HUES48 (cell line): ENCODE measurements at regions not wholly inside any gene's neighbourhood (a gene's known extent, or its start where the extent isn't known, plus 50 kb on each side); places are given as distances from the start of the nearest gene placed in this dataset.

ENCODE experiments used
- H3K27ac ChIP-seq: one replicate; pipeline ENCODE4 v1.7.0; 2013; ENCODE audit warnings: low read depth, low read length, inconsistent platforms
- H3K27me3 ChIP-seq: 2 replicates; pipeline ENCODE4 v1.6.1; 2013; ENCODE audit warnings: mild to moderate bottlenecking, low read length; ENCODE audit not compliant: control insufficient read depth, insufficient read depth
- H3K36me3 ChIP-seq: 2 replicates; pipeline ENCODE4 v1.6.1; 2013; ENCODE audit warnings: low read length; ENCODE audit not compliant: control insufficient read depth, insufficient read depth
- H3K4me1 ChIP-seq: 2 replicates; pipeline ENCODE4 v1.6.1; 2013; ENCODE audit warnings: mild to moderate bottlenecking, low read length; ENCODE audit not compliant: control insufficient read depth, insufficient read depth
- H3K4me3 ChIP-seq: 2 replicates; pipeline ENCODE4 v1.5.1; 2013; ENCODE audit warnings: mild to moderate bottlenecking, low read depth, low read length
- H3K9ac ChIP-seq: 2 replicates; pipeline ENCODE4 v1.6.1; 2013; ENCODE audit warnings: mild to moderate bottlenecking, low read depth, low read length, moderate library complexity
- H3K9me3 ChIP-seq: 2 replicates; pipeline ENCODE4 v1.6.1; 2013; ENCODE audit warnings: low read length; ENCODE audit not compliant: control insufficient read depth, insufficient read depth

GRCh38 chr14:98237939-98238338 is 1034.1 kb downstream of the BCL11B start:
- H3K9ac ChIP-seq = no peak overlapping the region
- H3K4me1 ChIP-seq = no peaks in the 10 kb centered on the region
- H3K4me3 ChIP-seq = no peak overlapping the region
- H3K36me3 ChIP-seq = no peaks in the 10 kb centered on the region
- H3K9me3 ChIP-seq = no peaks in the 10 kb centered on the region
- H3K27ac ChIP-seq = no peak overlapping the region
- H3K27me3 ChIP-seq = no peaks in the 10 kb centered on the region

GRCh38 chr14:98240376-98240775 is 1031.6 kb downstream of the BCL11B start:
- Histone ChIP-seq H3K27me3 (no peaks in the 10 kb centered on the region), H3K9me3 (no peaks in the 10 kb centered on the region), H3K4me3 (no peak overlapping the region), H3K36me3 (no peaks in the 10 kb centered on the region), H3K27ac (no peak overlapping the region), H3K9ac (no peak overlapping the region), H3K4me1 (no peaks in the 10 kb centered on the region)

GRCh38 chr14:98242903-98243302 is 1029.1 kb downstream of the BCL11B start:
- Histone ChIP-seq H3K9me3 (no peaks in the 10 kb centered on the region), H3K27me3 (no peaks in the 10 kb centered on the region), H3K4me3 (no peak overlapping the region), H3K4me1 (no peaks in the 10 kb centered on the region), H3K9ac (no peak overlapping the region), H3K36me3 (no peaks in the 10 kb centered on the region), H3K27ac (no peak overlapping the region)

- H3K27me3 ChIP-seq = no peaks in the 10 kb centered on the region
Measured at GRCh38 chr14:98243332-98243731, 1028.7 kb downstream of the BCL11B start.

GRCh38 chr14:98244162-98244948 is 1027.6 kb downstream of the BCL11B start:
- H3K27ac ChIP-seq = no peak overlapping the region
- H3K9me3 ChIP-seq = no peaks in the 10 kb centered on the region
- H3K4me1 ChIP-seq = no peaks in the 10 kb centered on the region
- no peaks in the 10 kb centered on the region for H3K36me3 ChIP-seq
- no peak overlapping the region for H3K9ac ChIP-seq
- no peaks in the 10 kb centered on the region for H3K27me3 ChIP-seq
- no peak overlapping the region for H3K4me3 ChIP-seq

More at GRCh38 chr14:98243332-98243731, 1028.7 kb downstream of the BCL11B start:
- no peak overlapping the region for H3K9ac ChIP-seq
- H3K9me3 ChIP-seq = no peaks in the 10 kb centered on the region
- H3K4me3 ChIP-seq = no peak overlapping the region
- H3K27ac ChIP-seq = no peak overlapping the region
- H3K36me3 ChIP-seq = no peaks in the 10 kb centered on the region
- no peaks in the 10 kb centered on the region for H3K4me1 ChIP-seq

- no peaks in the 10 kb centered on the region for H3K4me1 ChIP-seq
- H3K27ac ChIP-seq = no peak overlapping the region
- H3K36me3 ChIP-seq = no peaks in the 10 kb centered on the region
- no peaks in the 10 kb centered on the region for H3K27me3 ChIP-seq
- no peak overlapping the region for H3K9ac ChIP-seq
- H3K9me3 ChIP-seq = no peaks in the 10 kb centered on the region
- H3K4me3 ChIP-seq = no peak overlapping the region
Measured at GRCh38 chr14:98244966-98245569, 1026.9 kb downstream of the BCL11B start.

- H3K27me3 ChIP-seq = no peaks in the 10 kb centered on the region
- no peaks in the 10 kb centered on the region for H3K4me1 ChIP-seq
- no peak overlapping the region for H3K4me3 ChIP-seq
- no peak overlapping the region for H3K9ac ChIP-seq
- no peaks in the 10 kb centered on the region for H3K36me3 ChIP-seq
- H3K27ac ChIP-seq = no peak overlapping the region
- H3K9me3 ChIP-seq = no peaks in the 10 kb centered on the region
Measured at GRCh38 chr14:98249057-98249456, 1022.9 kb downstream of the BCL11B start.

GRCh38 chr14:98249476-98249875 is 1022.5 kb downstream of the BCL11B start:
- no peaks in the 10 kb centered on the region for H3K27me3 ChIP-seq
- H3K4me3 ChIP-seq = no peak overlapping the region
- H3K9me3 ChIP-seq = no peaks in the 10 kb centered on the region
- H3K4me1 ChIP-seq = no peaks in the 10 kb centered on the region
- no peaks in the 10 kb centered on the region for H3K36me3 ChIP-seq
- H3K27ac ChIP-seq = no peak overlapping the region
- H3K9ac ChIP-seq = no peak overlapping the region

- H3K9me3 ChIP-seq = no peaks in the 10 kb centered on the region
- no peaks in the 10 kb centered on the region for H3K4me1 ChIP-seq
- H3K27ac ChIP-seq = no peak overlapping the region
- no peaks in the 10 kb centered on the region for H3K36me3 ChIP-seq
- H3K4me3 ChIP-seq = no peak overlapping the region
- no peaks in the 10 kb centered on the region for H3K27me3 ChIP-seq
- H3K9ac ChIP-seq = no peak overlapping the region
Measured at GRCh38 chr14:98252820-98253219, 1019.2 kb downstream of the BCL11B start.

- H3K36me3 ChIP-seq = no peaks in the 10 kb centered on the region
- H3K27me3 ChIP-seq = no peaks in the 10 kb centered on the region
- no peak overlapping the region for H3K9ac ChIP-seq
- H3K27ac ChIP-seq = no peak overlapping the region
- no peak overlapping the region for H3K4me3 ChIP-seq
- H3K9me3 ChIP-seq = no peaks in the 10 kb centered on the region
- H3K4me1 ChIP-seq = no peaks in the 10 kb centered on the region
Measured at GRCh38 chr14:98259881-98260280, 1012.1 kb downstream of the BCL11B start.

- no peaks in the 10 kb centered on the region for H3K36me3 ChIP-seq
- no peak overlapping the region for H3K27ac ChIP-seq
- H3K9ac ChIP-seq = no peak overlapping the region
- H3K27me3 ChIP-seq = no peaks in the 10 kb centered on the region
- no peak overlapping the region for H3K4me3 ChIP-seq
- H3K4me1 ChIP-seq = no peaks in the 10 kb centered on the region
- H3K9me3 ChIP-seq = no peaks in the 10 kb centered on the region
Measured at GRCh38 chr14:98262566-98262965, 1009.4 kb downstream of the BCL11B start.
